ENCODE measurements at regions not wholly inside any gene's neighbourhood (a gene's known extent, or its start where the extent isn't known, plus 50 kb on each side); places are given as distances from the start of the nearest gene placed in this dataset.

DNA sequence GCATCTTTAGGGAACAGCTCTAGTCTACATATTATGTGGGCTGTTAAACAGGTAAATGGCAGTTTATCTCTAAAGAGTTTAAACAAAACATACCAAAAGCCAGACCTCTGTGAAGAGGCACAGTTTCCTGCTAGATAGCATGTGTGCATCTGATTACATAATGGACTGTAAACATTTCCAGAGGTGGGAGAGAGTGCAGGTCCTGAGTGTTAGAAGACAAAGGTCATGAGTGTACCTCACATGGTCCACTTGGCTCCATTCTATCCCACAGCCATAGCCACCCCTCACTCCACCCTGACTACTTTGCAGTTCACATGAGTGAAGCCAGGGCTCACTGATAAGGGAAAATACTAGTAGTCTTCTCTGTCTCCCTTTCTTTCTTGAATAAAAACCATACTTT, 233.4 kb downstream of the MTX2 start:
- no peak for DNase-seq (ENCODE audit: low spot score)

DNA sequence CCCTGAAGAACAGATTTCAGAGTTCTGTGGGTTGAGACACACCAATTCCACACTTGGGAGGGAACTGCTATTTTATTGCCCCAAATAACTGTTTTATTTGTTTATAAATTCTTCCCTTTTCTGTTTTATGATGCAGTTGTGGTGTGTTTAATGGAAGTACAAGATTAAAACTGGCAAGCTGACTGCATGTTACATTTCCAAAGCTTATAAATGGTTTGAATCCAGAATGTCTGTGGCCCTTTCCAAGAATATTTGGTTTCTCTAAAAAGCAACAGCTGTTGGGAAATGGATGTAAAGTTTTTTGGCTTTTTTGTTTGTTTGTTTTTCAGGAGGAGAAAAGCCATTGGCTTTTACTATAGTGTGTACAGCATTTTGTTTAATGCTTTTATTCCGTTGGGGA, 234.5 kb downstream of the MTX2 start:
- DNase-seq (ENCODE audit: low spot score): no peak

- no peak for DNase-seq (ENCODE audit: low spot score)
Observed at GRCh38 chr2:176504440-176504839, 235.2 kb downstream of the MTX2 start.

- peak; percentile 15 for DNase-seq (ENCODE audit: low spot score)
Observed at GRCh38 chr2:176507786-176508185, 238.5 kb downstream of the MTX2 start.

DNA sequence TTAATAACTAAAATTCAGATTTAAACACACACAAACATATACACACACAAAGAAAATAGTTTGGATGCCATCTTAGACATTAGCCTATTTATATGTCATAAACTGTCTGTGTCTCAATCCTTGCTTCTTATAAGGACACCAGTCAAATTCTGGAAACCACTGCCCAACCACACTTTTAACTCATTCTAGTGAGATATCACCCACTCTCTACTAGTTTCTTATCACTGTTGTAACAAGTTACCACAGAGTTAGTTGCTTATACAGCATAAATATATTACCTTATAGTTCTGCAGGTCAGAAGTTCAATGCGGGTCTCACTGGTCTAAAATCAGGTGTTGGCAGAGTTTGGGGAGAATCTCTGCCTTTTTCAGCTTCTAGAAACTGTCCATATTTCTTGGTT, 239.1 kb downstream of the MTX2 start:
- DNase-seq (ENCODE audit: low spot score): no peak

DNA sequence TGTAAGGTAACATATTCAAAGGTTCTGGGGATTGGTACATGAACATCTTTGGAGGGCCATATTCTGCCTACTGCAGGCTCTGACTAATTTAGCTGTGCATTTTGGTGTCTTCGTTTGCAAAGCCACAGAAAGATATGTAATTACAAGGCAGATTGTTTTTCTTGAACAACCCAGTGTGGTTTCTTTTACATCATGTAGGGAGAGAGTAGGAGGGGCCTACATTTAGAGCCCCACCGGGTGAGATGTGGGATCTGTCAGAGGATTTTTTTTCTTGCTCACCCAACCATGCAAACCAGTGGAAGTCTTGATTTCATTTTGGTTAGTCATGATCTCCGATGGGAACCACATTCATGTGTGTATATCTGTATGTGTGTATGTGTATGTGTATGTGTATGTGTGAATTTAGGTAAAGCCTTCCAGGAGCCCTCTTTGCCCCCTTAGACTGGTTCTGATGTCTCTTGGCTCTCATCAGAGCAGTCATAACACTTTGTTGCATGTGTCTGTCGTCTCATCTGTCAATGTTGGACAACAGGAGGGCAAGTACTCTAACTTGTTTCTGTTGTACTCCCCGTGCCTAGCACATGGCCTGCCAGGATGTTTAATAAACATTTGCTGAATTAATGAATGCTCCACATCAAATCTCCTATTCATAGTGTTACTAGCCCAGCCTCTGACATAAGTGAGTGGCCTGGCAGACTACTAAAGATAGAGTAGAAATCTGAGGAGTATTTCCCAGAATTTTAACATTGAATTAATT, 239.9 kb downstream of the MTX2 start:
- DNase-seq (ENCODE audit: low spot score): no peak

DNA sequence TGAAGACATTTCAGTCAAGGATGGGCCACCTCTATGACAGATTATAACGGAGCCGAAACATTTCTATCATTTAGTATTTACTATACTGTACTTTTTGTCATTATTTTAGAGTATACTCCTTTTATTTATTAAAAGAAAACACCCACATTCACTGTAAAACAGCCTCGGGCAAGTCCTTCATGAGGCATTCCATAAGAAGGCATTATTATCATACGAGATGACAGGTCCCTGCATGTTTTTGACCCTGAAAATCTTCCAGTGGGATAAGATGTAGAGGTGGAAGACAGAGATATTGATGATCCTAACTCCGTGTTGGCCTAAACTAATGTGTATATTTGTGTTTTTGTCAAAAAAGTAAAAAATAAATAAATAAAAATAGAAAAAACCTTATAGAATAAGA, 245.0 kb downstream of the MTX2 start:
- no peak for DNase-seq (ENCODE audit: low spot score)

GRCh38 chr2:176514805-176515500, 245.7 kb downstream of the MTX2 start:
- no peak for DNase-seq (ENCODE audit: low spot score)

DNA sequence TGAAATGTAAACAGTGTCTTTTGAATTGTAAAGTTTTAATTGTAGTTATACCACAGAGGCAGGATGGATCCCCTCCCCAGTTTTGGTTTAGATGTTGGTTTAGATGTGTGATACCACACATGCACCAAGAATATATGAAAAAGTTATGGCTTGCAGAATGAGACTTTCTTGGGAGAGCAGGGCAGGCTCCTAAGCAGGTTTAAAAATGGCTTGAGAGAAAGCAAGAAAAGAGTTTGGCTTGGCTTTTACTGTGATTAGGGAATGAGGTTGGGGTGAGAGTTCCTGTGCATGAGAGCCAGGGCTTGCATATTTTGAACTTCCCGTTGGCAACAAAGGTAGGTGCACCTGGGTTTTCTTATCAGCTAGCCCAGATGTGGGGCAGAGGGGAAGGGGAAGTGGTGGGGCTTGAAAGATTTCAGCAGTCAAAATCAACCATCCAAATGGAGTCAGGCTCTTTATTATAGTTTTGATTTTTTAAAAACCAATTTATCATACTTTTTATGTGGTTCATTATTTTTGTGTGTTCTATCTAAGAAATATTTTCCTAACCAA, 246.9 kb downstream of the MTX2 start:
- DNase-seq (ENCODE audit: low spot score): no peak

DNA sequence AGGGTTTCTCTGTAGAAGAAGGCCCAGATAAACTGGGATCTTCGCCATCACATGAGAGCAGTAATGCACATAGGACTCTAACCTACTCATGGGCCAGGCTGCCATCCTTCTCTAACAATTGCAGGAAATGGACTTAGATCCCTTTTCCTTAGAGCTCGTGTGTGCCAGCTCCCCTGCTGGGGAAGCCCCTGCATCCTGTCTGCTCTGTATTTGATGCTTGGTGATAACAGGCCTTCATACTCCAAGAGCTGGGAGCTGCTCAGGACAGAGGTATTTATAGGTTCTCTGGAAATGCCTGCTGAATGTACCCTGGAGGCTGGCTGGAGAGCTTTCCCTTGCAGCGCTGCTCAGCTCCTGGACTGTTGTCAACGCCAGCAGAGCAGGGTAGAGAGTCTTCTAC, 249.6 kb downstream of the MTX2 start:
- DNase-seq (ENCODE audit: low spot score): peak; percentile 71

DNA sequence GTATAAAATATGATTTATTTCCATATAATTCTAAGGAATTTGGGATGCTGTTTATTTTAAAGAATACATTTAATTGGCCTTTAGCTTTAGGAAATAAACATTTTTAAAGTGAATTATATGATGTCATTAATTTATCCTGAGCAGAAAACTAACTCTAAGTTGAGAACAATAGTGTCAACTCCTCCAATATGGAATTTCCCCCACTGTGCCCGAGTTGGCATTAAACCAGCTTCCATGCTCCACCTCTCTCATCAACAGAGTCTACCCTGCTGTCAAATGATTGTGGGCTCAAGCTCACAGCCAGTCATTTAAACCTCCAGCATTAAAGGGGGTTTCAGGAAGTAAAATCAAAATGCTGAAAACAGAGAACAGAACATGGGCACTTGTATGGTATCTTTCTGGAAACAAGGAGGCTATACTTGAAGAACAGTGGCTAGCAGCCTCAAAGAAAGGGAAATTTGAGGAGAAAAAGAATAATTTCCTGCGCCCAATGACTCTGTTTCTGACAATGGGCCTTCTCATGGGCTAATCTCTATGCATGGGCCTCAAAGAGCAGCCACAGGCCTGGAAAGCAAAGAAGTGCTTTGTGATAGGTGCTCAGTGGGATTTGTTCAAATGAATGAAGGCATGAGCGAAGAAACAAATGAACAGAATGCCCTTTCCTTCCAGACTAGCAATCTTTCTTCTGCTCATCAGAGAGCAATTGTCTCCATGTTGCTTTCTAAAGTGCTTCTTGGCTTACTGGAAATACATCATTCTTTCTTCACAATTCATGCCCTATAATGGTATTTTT, 252.8 kb downstream of the MTX2 start:
- DNase-seq (ENCODE audit: low spot score): no peak

DNA sequence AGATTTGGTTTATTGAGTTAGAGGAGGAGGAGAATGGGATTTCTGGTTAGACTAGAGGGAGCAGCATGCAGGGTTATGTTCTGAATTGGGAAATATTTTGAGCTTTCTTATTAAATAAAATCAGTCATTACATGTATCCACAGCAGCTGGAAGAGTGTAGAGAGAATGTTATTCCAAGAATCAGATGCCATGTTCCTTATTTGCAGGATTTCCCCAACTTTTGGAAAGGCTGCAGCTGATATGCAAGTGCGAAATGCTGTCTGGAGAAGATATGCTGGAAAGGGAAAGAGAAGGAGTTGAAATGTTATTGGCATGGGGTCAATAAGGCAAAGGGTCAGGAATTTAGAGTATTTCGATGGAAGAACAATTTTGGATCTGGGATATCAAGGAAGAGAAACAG, 255.8 kb downstream of the MTX2 start:
- no peak for DNase-seq (ENCODE audit: low spot score)

- DNase-seq (ENCODE audit: low spot score): no peak
Observed at GRCh38 chr2:176526995-176527901, 258.0 kb downstream of the MTX2 start.

GRCh38 chr2:176531608-176532007, 262.4 kb downstream of the MTX2 start:
- no peak for DNase-seq (ENCODE audit: low spot score)

DNA sequence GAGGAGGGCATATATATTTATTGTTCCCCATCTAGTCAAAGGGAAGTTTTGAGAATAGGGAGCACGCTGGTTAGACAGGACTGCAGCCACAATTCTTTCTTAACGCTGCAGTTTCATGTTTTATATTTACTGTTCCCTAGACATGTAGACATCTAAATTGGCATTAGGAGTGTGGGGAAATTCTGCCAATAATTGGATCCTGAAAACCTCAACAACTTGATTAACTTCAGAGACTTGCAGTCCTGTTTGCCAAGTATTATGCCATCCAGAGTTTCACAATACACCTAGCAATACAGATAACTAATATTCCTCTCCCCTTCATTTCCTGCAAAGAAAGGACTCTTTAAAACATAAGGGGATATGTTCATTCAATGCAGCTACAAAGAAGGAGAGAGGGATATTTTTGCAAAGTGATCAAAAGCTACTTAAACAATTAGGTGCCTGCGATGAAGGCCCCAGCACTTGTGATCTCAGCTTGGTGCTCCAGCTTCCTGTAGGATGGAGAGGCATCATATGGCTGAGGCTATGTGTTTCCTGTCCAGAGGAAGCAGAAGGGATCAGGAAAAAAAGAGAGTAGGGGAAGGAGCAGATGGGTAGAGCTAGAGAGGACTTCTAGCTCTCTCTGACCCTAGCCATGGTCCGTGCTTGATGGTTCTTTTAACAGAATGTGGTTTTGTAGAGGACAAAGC, 264.4 kb downstream of the MTX2 start:
- DNase-seq (ENCODE audit: low spot score): no peak

GRCh38 chr2:176534798-176535466, 265.7 kb downstream of the MTX2 start:
- DNase-seq (ENCODE audit: low spot score): peak; percentile 81

GRCh38 chr2:176535467-176536113, 266.3 kb downstream of the MTX2 start:
- DNase-seq (ENCODE audit: low spot score): no peak

DNA sequence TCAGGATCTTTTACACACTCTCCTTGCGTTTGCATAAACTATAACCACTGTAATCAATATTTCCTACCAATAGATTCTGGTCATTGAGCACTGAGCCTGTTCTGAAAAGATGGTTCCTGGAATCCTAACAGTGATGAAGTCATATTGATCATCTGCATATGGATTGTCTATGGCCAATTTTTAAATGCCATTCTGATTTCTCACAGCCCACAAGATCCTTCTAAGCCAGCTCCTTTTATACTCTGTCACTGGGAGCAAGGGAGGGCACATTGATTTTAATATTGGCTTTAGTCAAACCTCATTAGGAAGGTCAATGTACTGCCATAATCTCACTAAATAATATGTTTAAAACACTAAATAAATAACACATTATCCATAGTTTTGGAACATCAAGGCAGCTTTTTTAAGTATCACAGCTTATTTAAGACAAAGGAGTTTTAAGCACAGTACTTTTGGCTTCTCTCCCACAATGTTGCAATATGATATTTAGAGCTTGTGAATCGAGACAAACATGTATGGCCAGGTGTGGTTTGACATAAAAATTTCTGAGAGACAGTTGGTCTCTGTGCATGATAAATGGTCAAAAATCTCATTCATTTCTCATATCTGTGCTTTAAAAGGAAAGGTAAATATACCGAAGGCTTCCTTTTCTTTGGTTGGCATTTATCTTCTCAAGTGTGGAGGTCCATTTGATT, 267.3 kb downstream of the MTX2 start:
- DNase-seq (ENCODE audit: low spot score): no peak

DNA sequence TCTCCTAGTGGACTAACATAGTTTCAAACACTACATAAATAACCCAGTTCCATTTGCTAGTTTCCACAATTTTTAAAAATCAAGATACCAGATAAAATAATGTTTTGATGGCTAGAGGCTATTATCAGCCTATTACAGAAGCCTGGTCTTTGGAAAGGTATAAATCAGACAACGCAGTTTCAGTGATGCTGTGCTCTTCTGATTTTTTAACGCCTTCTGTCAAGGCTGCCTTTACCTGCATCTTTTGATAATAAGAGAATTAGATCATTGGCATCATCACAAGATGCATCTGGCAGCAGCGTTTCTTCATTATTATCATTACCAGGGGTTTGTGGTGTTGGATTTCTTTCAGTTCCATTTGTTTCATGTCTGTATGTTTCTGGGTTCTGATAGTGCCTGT, 268.7 kb downstream of the MTX2 start:
- DNase-seq (ENCODE audit: low spot score): no peak

Data from A172 (cell line).